ENCODE measurements at regions not wholly inside any gene's neighbourhood (a gene's known extent, or its start where the extent isn't known, plus 50 kb on each side); places are given as distances from the start of the nearest gene placed in this dataset.

DNA sequence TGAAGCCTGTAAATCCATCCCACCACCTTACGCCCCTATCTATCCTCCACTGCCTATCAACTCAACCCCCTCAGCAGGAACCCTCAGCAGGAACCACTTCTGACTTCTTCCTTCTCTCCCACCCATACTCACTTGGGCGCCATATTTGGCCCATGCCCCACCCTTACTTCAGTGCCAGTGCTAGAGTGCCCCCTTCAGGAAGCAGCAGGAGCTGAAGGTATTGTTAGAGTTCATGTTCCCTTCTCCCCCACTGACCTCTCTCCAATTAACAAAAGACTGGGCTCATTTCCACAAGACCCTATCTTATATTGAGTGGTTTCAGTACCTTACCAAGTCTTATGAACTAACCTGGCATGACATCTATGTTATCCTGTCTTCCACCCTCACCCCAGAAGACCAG lies 363.1 kb upstream of the SLIT2 start:
- ATAC-seq: no peak
- TF ChIP-seq ESRRG (CRISPR knock-in tag; IDR thresholded peaks at IDR 0.05) (no peak), ZNF70 (CRISPR knock-in tag; IDR thresholded peaks at IDR 0.05) (no peak), ISL1 (CRISPR knock-in tag; IDR thresholded peaks at IDR 0.05) (no peak), ZC3H10 (CRISPR knock-in tag; IDR thresholded peaks at IDR 0.05) (no peak), TOX (CRISPR knock-in tag; IDR thresholded peaks at IDR 0.05; ENCODE audit: borderline replicate concordance) (no peak), ZFP30 (CRISPR knock-in tag; IDR thresholded peaks at IDR 0.05) (no peak), TCF4 (CRISPR knock-in tag; IDR thresholded peaks at IDR 0.05; ENCODE audit: borderline replicate concordance) (no peak), PPARA (CRISPR knock-in tag; IDR thresholded peaks at IDR 0.05; ENCODE audit: borderline replicate concordance) (no peak), GLIS3 (CRISPR knock-in tag; IDR thresholded peaks at IDR 0.05) (no peak), ARNTL (CRISPR knock-in tag; IDR thresholded peaks at IDR 0.05; ENCODE audit: borderline replicate concordance, low read depth) (no peak), ZFP3 (CRISPR knock-in tag; IDR thresholded peaks at IDR 0.05) (no peak), SNAI2 (CRISPR knock-in tag; IDR thresholded peaks at IDR 0.05) (no peak), ZNF565 (CRISPR knock-in tag; conservative IDR thresholded peaks at IDR 0.05; ENCODE audit: low read depth) (no peak)
- TF ChIP-seq, protein P1, sequence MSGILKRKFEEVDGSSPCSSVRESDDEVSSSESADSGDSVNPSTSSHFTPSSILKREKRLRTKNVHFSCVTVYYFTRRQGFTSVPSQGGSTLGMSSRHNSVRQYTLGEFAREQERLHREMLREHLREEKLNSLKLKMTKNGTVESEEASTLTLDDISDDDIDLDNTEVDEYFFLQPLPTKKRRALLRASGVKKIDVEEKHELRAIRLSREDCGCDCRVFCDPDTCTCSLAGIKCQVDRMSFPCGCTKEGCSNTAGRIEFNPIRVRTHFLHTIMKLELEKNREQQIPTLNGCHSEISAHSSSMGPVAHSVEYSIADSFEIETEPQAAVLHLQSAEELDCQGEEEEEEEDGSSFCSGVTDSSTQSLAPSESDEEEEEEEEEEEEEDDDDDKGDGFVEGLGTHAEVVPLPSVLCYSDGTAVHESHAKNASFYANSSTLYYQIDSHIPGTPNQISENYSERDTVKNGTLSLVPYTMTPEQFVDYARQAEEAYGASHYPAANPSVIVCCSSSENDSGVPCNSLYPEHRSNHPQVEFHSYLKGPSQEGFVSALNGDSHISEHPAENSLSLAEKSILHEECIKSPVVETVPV (CRISPR knock-in tag; IDR thresholded peaks at IDR 0.05): no peak
- TF ChIP-seq, protein P2, sequence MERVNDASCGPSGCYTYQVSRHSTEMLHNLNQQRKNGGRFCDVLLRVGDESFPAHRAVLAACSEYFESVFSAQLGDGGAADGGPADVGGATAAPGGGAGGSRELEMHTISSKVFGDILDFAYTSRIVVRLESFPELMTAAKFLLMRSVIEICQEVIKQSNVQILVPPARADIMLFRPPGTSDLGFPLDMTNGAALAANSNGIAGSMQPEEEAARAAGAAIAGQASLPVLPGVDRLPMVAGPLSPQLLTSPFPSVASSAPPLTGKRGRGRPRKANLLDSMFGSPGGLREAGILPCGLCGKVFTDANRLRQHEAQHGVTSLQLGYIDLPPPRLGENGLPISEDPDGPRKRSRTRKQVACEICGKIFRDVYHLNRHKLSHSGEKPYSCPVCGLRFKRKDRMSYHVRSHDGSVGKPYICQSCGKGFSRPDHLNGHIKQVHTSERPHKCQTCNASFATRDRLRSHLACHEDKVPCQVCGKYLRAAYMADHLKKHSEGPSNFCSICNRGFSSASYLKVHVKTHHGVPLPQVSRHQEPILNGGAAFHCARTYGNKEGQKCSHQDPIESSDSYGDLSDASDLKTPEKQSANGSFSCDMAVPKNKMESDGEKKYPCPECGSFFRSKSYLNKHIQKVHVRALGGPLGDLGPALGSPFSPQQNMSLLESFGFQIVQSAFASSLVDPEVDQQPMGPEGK (CRISPR knock-in tag; IDR thresholded peaks at IDR 0.05; ENCODE audit: borderline replicate concordance): no peak
- TF ChIP-seq, protein P3, sequence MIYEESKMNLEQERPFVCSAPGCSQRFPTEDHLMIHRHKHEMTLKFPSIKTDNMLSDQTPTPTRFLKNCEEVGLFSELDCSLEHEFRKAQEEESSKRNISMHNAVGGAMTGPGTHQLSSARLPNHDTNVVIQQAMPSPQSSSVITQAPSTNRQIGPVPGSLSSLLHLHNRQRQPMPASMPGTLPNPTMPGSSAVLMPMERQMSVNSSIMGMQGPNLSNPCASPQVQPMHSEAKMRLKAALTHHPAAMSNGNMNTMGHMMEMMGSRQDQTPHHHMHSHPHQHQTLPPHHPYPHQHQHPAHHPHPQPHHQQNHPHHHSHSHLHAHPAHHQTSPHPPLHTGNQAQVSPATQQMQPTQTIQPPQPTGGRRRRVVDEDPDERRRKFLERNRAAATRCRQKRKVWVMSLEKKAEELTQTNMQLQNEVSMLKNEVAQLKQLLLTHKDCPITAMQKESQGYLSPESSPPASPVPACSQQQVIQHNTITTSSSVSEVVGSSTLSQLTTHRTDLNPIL (CRISPR knock-in tag; IDR thresholded peaks at IDR 0.05; ENCODE audit: low read depth): no peak

DNA sequence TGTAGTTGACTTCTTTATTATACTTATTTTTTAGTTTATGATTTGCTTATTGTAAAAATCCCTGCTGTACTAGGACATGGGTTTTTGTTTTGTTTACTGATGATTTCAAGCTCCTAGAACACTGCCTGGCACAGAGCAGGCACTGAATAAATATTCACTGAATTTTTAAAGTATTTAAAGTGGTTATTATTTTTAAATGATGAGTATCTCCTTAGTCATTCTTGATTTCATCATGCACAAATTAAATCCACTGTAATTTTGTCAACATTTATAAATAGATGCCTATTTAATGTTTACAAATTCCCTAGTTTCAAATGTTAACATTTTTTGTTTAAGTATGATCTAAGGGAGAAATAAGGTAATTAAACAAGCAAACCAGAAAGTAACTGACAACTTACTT lies 367.9 kb upstream of the SLIT2 start:
- ATAC-seq: no peak
- no peak for TF ChIP-seq ESRRG (CRISPR knock-in tag; IDR thresholded peaks at IDR 0.05)
- no peak for TF ChIP-seq ARNTL (CRISPR knock-in tag; IDR thresholded peaks at IDR 0.05; ENCODE audit: borderline replicate concordance, low read depth)
- TF ChIP-seq, protein P4, sequence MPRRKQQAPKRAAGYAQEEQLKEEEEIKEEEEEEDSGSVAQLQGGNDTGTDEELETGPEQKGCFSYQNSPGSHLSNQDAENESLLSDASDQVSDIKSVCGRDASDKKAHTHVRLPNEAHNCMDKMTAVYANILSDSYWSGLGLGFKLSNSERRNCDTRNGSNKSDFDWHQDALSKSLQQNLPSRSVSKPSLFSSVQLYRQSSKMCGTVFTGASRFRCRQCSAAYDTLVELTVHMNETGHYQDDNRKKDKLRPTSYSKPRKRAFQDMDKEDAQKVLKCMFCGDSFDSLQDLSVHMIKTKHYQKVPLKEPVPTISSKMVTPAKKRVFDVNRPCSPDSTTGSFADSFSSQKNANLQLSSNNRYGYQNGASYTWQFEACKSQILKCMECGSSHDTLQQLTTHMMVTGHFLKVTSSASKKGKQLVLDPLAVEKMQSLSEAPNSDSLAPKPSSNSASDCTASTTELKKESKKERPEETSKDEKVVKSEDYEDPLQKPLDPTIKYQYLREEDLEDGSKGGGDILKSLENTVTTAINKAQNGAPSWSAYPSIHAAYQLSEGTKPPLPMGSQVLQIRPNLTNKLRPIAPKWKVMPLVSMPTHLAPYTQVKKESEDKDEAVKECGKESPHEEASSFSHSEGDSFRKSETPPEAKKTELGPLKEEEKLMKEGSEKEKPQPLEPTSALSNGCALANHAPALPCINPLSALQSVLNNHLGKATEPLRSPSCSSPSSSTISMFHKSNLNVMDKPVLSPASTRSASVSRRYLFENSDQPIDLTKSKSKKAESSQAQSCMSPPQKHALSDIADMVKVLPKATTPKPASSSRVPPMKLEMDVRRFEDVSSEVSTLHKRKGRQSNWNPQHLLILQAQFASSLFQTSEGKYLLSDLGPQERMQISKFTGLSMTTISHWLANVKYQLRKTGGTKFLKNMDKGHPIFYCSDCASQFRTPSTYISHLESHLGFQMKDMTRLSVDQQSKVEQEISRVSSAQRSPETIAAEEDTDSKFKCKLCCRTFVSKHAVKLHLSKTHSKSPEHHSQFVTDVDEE (CRISPR knock-in tag; IDR thresholded peaks at IDR 0.05): no peak
- TF ChIP-seq, protein P3 (CRISPR knock-in tag; IDR thresholded peaks at IDR 0.05; ENCODE audit: low read depth): no peak

DNA sequence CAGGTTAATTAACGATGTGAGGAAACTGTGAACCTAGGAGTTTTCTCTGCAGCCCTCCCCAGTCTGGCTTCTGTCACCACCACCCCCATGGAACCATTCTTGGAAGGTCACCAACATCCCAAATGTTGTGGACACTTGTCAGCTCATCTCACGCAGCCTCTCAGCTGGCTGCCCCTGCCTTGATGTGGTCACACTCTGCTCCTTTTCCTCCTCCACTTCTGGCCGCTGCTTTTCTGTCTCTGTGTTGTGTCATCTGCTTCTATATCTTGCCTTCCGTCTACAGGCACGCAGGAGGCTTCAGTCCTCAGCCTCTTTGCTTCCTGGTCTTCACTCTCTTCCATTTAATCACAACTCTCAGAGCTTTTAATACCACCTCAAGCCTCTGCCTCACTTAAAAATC lies 371.5 kb upstream of the SLIT2 start:
- no peak for ATAC-seq
- no peak for TF ChIP-seq SNAI2 (CRISPR knock-in tag; IDR thresholded peaks at IDR 0.05)
- TF ChIP-seq TCF4 (CRISPR knock-in tag; IDR thresholded peaks at IDR 0.05; ENCODE audit: borderline replicate concordance): no peak
- TF ChIP-seq GLIS3 (CRISPR knock-in tag; IDR thresholded peaks at IDR 0.05): no peak
- TF ChIP-seq, protein P2 (CRISPR knock-in tag; IDR thresholded peaks at IDR 0.05; ENCODE audit: borderline replicate concordance): no peak
- no peak for TF ChIP-seq ISL1 (CRISPR knock-in tag; IDR thresholded peaks at IDR 0.05)
- no peak for TF ChIP-seq ZFP3 (CRISPR knock-in tag; IDR thresholded peaks at IDR 0.05)
- no peak for TF ChIP-seq BACH2 (CRISPR knock-in tag; IDR thresholded peaks at IDR 0.05; ENCODE audit: borderline replicate concordance)
- TF ChIP-seq ZNF8 (CRISPR knock-in tag; IDR thresholded peaks at IDR 0.05): no peak
- TF ChIP-seq, protein P1 (CRISPR knock-in tag; IDR thresholded peaks at IDR 0.05): no peak
- no peak for TF ChIP-seq RARB (CRISPR knock-in tag; IDR thresholded peaks at IDR 0.05)
- TF ChIP-seq, protein P3 (CRISPR knock-in tag; IDR thresholded peaks at IDR 0.05; ENCODE audit: low read depth): no peak
- no peak for TF ChIP-seq ZNF70 (CRISPR knock-in tag; IDR thresholded peaks at IDR 0.05)
- no peak for TF ChIP-seq OSR1 (CRISPR knock-in tag; IDR thresholded peaks at IDR 0.05)

Measured in SK-N-SH treated with all-trans-retinoic acid at 6 μM for 48 hours (cell line).